M059J (cell line): ENCODE measurements at regions not wholly inside any gene's neighbourhood (a gene's known extent, or its start where the extent isn't known, plus 50 kb on each side); places are given as distances from the start of the nearest gene placed in this dataset.
A peak's percentile ranks its signal among the peaks of the same experiment; 100 is the strongest.
"Not testable (repeated sequence)": the region's sequence is repeated elsewhere in the genome, so short reads cannot be mapped to it uniquely, and the experiment has no call there.

Experiments
- DNase-seq: peaks from one replicate; pipeline ENCODE4 v3.0.0-alpha.2; 2012; ENCODE audit warnings: low read depth

GRCh38 chrX:20715176-20715575 lies 448.5 kb upstream of the RPS6KA3 start:
- DNase-seq = no peak

DNA sequence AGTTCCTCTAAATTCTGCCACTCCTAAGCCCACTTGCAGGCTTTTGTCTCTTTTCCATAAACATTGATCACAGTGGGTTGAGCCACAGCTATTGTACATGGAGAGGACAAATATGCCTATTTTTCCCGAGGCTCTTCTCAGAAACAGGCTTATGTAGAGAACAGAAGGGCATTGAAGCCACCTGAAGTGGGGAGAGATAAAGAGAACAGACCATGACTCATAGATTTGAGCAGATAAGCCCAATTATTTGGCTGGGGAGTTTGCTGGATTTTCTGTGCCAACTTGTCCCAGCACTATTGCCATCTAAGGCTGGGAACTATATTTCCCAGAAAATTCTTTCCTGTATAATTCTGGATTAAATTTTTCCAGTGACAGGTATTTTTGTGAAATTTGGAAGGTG lies 446.1 kb upstream of the RPS6KA3 start:
- DNase-seq = no peak

- DNase-seq = no peak
Observed at GRCh38 chrX:20711366-20711765, 444.7 kb upstream of the RPS6KA3 start.

GRCh38 chrX:20693078-20693477 lies 426.4 kb upstream of the RPS6KA3 start:
- DNase-seq = no peak

DNA sequence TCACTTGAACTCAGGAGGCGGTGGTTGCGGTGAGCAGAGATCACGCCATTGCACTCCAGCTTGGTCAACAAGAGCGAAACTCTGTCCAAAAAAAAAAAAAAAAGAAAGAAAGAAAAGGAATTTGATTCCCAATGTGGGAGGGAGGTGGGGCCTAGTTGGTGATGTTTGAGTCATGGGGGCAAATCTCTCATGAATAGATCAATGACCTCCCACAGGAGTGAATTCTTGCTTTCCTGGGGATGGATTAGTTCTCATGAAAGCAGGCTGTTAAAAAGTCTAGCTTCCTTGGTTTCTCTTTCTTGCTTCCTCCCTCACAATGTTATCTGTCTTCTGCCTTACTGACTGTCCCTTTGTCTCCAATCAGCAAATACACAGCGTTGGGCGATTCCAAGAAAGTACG lies 419.5 kb upstream of the RPS6KA3 start:
- no peak for DNase-seq

GRCh38 chrX:20685652-20686051 lies 418.9 kb upstream of the RPS6KA3 start:
- no peak for DNase-seq

GRCh38 chrX:20681683-20682082 lies 415.0 kb upstream of the RPS6KA3 start:
- DNase-seq = no peak

- DNase-seq = no peak
Observed at GRCh38 chrX:20680998-20681397, 414.3 kb upstream of the RPS6KA3 start.

GRCh38 chrX:20672476-20672875 lies 405.8 kb upstream of the RPS6KA3 start:
- DNase-seq = no peak

- not testable (repeated sequence) for DNase-seq
Observed at GRCh38 chrX:20671746-20672145, 405.0 kb upstream of the RPS6KA3 start.

GRCh38 chrX:20670611-20671010 lies 403.9 kb upstream of the RPS6KA3 start:
- DNase-seq = no peak

DNA sequence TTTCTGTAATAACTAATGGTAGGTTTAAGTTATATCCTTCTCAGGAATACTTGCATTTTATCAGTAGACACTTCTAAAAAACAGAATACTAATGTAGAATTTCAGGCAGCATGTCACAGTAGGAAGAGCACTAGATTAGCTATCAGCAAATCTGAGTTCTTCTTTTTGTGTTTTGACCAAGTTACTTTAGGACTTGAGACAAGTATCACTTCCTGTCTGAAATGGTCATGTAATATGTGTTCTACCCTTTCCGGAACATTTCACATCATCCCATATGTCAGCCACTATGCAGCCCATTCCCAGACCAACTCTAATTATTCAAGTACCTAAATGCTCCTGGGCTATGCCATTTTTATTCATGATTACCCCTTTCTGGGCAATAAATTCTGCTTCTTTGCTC lies 401.8 kb upstream of the RPS6KA3 start:
- DNase-seq = no peak

DNA sequence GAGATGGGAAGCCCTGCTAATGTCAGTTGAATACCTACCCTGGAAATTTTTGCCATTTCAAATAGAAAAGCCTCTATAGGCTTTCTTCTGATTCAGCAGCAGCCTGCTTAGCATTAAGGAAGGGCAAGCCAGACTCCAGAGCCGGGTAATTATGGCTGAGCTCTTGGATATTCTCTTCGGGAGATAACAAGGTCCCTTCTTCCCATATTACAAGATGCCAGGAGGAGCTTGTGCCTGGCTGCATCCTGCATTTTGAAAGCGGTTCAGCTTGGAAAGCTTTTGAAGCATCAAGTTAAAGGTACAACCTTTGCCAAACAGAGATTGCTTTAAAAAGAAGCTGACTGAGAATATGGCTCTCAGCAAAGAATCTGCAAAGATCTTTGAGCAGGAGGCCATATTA lies 399.6 kb upstream of the RPS6KA3 start:
- no peak for DNase-seq

DNA sequence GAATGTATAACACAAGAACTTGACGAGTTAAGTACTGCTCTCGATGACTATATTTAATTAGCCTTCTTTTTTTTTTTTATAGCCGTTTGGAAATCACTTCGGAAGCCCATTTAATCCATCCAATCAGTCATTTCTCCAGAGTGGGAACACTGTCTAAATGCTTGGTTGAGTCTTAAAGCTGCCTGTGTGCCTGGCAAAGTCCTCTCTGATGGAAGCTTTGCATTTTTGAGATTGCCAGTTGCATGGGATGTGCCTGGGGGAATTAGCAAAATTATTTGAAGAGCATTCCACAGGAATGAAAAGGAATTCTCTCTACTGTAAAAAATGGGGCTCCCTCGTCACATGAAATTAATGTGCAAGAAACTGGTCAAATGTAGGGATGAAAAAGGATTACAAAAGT lies 398.8 kb upstream of the RPS6KA3 start:
- DNase-seq = no peak

DNA sequence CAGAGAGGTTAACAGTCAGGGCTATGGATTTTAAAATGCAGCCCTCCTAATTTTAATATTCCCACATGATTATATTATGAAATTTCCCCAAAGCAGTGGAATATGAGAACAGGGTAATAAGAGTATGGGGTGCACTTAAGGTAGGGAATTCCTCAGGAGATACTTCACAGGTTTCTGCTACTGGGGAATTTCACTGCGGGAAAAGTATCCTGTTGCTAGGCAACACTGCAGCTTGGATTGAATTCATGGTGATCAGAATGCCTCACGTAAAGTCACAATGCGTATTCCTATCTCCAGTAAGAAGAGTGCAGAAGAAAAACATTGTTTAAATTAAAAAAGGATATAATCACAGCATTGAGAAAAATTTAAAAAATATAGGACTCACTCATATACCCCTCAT lies 398.1 kb upstream of the RPS6KA3 start:
- DNase-seq = no peak

DNA sequence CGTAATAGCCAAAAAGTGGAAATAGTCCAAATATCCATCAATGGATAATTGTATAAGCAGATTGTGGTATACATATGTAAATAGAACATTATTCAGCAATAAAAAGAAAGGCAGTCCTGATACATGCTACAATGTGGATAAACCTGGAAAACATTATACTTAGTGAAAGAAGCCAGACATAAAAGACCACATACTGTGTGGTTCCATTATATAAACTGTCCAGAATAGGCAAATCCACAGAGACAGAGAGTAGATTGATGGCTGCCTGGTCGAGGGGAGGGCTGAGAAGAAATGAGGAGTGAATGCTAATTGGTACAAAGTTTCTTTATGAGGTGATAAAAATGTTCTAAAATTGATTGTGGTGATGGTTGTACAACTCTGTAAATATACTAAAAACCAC lies 397.4 kb upstream of the RPS6KA3 start:
- DNase-seq = no peak

- DNase-seq = no peak
Observed at GRCh38 chrX:20663336-20663735, 396.6 kb upstream of the RPS6KA3 start.

GRCh38 chrX:20656721-20657120 lies 390.0 kb upstream of the RPS6KA3 start:
- DNase-seq = no peak

DNA sequence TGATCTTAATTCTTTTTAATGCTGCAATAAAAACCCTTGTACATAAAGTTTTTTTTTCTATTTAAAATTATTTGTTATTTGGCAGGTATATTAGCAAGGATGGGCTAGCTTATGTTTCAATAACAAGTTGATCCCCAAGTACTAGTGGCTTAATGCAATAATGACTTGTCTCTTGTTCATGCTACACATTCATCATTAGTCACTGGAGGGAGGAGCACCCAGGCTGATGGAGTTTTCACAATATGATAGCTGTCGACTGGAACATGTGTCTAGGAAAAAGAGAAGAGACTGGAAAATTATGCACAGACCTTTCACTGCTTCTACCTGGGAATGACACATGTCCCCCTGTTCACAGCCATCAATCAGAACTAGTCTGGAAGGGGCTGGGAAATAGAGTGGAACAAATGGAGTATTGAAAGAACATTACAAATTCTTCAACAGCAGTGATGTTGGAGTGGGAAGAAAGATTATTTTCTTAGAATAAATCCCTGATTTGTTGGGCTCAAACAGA lies 387.9 kb upstream of the RPS6KA3 start:
- DNase-seq = no peak

- no peak for DNase-seq
Observed at GRCh38 chrX:20653070-20653469, 386.4 kb upstream of the RPS6KA3 start.

DNA sequence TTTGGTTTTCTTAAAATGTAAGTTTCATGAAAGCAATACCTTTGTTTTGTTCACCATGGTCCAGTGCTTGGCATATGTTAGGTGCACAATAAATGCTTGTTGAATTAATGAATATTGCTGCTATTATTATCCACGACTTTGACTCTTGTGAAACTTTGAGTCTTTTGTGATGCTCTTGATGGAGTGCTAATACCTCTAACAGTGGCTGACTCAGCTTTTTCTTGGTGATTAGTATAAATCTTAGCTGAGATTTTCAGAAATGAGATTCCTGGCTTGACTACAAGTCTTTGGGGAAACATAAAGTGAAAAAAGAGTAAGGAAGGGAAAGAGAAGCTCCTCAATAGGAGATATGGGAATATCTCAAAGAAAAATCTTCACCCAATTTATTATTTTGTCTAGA lies 375.2 kb upstream of the RPS6KA3 start:
- no peak for DNase-seq

- no peak for DNase-seq
Observed at GRCh38 chrX:20639115-20639514, 372.4 kb upstream of the RPS6KA3 start.

GRCh38 chrX:20637351-20637750 lies 370.6 kb upstream of the RPS6KA3 start:
- DNase-seq = no peak

- no peak for DNase-seq
Observed at GRCh38 chrX:20633451-20633850, 366.7 kb upstream of the RPS6KA3 start.

GRCh38 chrX:20623448-20623847 lies 356.7 kb upstream of the RPS6KA3 start:
- DNase-seq = peak; percentile 34
